MM.1S (cell line): ENCODE measurements at regions not wholly inside any gene's neighbourhood (a gene's known extent, or its start where the extent isn't known, plus 50 kb on each side); places are given as distances from the start of the nearest gene placed in this dataset.

Source experiments
- DNase-seq: peaks from one replicate; pipeline ENCODE4 v3.0.0-alpha.2; 2015
- H2AFZ ChIP-seq: fragments of 300-600 bp; sonication (generic); 2 replicates; pipeline ENCODE4 v1.6.0; 2016; ENCODE audit warnings: antibody characterized with exemption, low read length
- H3F3A ChIP-seq: fragments of 300-600 bp; sonication (generic); 2 replicates; pipeline ENCODE4 v1.6.1; 2016; ENCODE audit warnings: mild to moderate bottlenecking, antibody characterized with exemption, low read length, moderate library complexity, mixed read lengths; ENCODE audit not compliant: insufficient read depth
- H3K27ac ChIP-seq: fragments of 300-600 bp; sonication (generic); 2 replicates; pipeline ENCODE4 v1.5.1; 2016; ENCODE audit warnings: mild to moderate bottlenecking, low read length
- H3K27me3 ChIP-seq: fragments of 300-600 bp; sonication (generic); replicated peaks from 2 replicates; pipeline ENCODE4 v1.6.0; 2016; ENCODE audit warnings: low read length; ENCODE audit not compliant: insufficient read depth
- H3K36me3 ChIP-seq: fragments of 300-600 bp; sonication (generic); replicated peaks from 2 replicates; pipeline ENCODE4 v1.6.1; 2016; ENCODE audit warnings: mild to moderate bottlenecking, low read length, mixed read lengths; ENCODE audit not compliant: insufficient read depth
- H3K4me1 ChIP-seq: fragments of 300-600 bp; sonication (generic); 2 replicates; pipeline ENCODE4 v1.6.1; 2016; ENCODE audit warnings: low read length, mixed read lengths
- H3K4me2 ChIP-seq: fragments of 300-600 bp; sonication (generic); 2 replicates; pipeline ENCODE4 v1.6.0; 2016; ENCODE audit warnings: low read depth, low read length
- H3K4me3 ChIP-seq: fragments of 300-600 bp; sonication (generic); 2 replicates; pipeline ENCODE4 v1.5.1; 2016; ENCODE audit warnings: low read length, mixed read lengths
- H3K79me2 ChIP-seq: fragments of 300-600 bp; sonication (generic); 2 replicates; pipeline ENCODE4 v1.6.1; 2016; ENCODE audit warnings: mixed run types, low read length, mixed read lengths
- H3K9ac ChIP-seq: fragments of 300-600 bp; sonication (generic); 2 replicates; pipeline ENCODE4 v1.6.1; 2016; ENCODE audit warnings: low read length, mixed read lengths
- H3K9me2 ChIP-seq: fragments of 300-600 bp; sonication (generic); replicated peaks from 2 replicates; pipeline ENCODE4 v1.6.1; 2016; ENCODE audit warnings: mild to moderate bottlenecking, low read length, mixed read lengths; ENCODE audit not compliant: insufficient read depth
- H3K9me3 ChIP-seq: fragments of 300-600 bp; sonication (generic); replicated peaks from 2 replicates; pipeline ENCODE4 v1.6.1; 2016; ENCODE audit warnings: mild to moderate bottlenecking, low read length, mixed read lengths; ENCODE audit not compliant: insufficient read depth
- H4K20me1 ChIP-seq: fragments of 300-600 bp; sonication (generic); 2 replicates; pipeline ENCODE4 v1.6.1; 2016; ENCODE audit warnings: mild to moderate bottlenecking, low read length, moderate library complexity, mixed read lengths; ENCODE audit not compliant: insufficient read depth
- CTCF ChIP-seq: fragments of 300-600 bp; sonication (generic); IDR thresholded peaks from 2 replicates; pipeline ENCODE4 v1.5.1; 2016; ENCODE audit warnings: antibody characterized with exemption, low read length, mixed read lengths
- EZH2 ChIP-seq: fragments of 300-600 bp; sonication (generic); optimal IDR thresholded peaks from 2 replicates; pipeline ENCODE3; 2017; ENCODE audit warnings: low read depth, mild to moderate bottlenecking, antibody characterized with exemption, low read length, mixed read lengths
- EZH2phosphoT487 ChIP-seq: fragments of 300-600 bp; sonication (generic); IDR thresholded peaks from 2 replicates; pipeline ENCODE4 v1.6.1; 2018; ENCODE audit warnings: antibody characterized with exemption, low read length

- Histone ChIP-seq H3K4me1 (peaks cover 4% of the 10 kb centered on the region; the same call in 1 of the 2 replicates), H3K9ac (no peak overlapping the region), H3K9me3 (no peaks in the 10 kb centered on the region), H3K79me2 (no peaks in the 10 kb centered on the region), H3K4me2 (no peak overlapping the region), H3K27me3 (no peaks in the 10 kb centered on the region), H3K36me3 (no peaks in the 10 kb centered on the region), H3K4me3 (no peak overlapping the region), H3K27ac (no peak overlapping the region), H4K20me1 (no peaks in the 10 kb centered on the region), H2AFZ (no peak overlapping the region), H3F3A (no peaks in the 10 kb centered on the region), H3K9me2 (no peaks in the 10 kb centered on the region)
- TF ChIP-seq EZH2phosphoT487 (no peak), EZH2 (no peak), CTCF (no peak)
- DNase-seq: no peak
Measured at GRCh38 chrX:966396-967070, 245.9 kb downstream of the CRLF2 start.

DNA sequence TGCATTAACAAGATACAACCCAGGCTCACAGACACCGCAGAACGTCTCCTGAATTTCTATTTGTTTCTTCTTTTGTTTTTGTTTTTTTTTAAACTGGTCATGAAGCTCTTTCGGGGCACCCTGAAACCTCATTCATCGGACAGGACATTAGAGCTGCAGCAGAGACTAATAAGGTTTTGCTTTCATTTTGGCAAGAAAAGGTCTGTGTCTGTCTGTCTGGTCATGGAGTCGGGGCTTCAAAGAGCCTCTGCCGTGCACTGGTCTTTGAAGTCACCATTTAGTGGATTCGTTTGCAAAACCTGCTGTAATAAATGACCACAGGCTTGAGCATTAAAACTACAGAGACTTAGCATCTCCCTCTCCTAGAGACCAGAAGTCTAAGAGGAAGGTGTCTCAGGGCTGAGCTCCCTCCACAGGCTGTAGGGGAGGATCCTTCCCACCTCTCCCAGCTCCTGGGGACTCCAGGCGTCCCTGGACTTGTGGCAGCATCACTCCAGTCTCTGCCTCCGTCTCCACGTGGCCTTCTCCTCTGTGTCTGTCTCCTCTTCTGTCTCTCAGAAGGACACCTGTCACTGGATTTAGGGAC lies 247.5 kb downstream of the CRLF2 start:
- Histone ChIP-seq H3K79me2 (no peaks in the 10 kb centered on the region), H3K9ac (peak overlapping the region; percentile 64), H2AFZ (peak overlapping the region; percentile 92), H3K27ac (peak overlapping the region; percentile 65), H3K4me1 (peaks cover 4% of the 10 kb centered on the region; the same call in 1 of the 2 replicates), H4K20me1 (no peaks in the 10 kb centered on the region), H3K4me3 (peak overlapping the region; percentile 46), H3F3A (no peaks in the 10 kb centered on the region), H3K9me3 (no peaks in the 10 kb centered on the region), H3K9me2 (no peaks in the 10 kb centered on the region), H3K4me2 (peak overlapping the region; percentile 86), H3K27me3 (no peaks in the 10 kb centered on the region), H3K36me3 (no peaks in the 10 kb centered on the region)
- TF ChIP-seq EZH2phosphoT487: no peak
- TF ChIP-seq EZH2: no peak
- TF ChIP-seq CTCF: no peak
- DNase-seq: peak; percentile 67

GRCh38 chrX:960821-961220 lies 251.6 kb downstream of the CRLF2 start:
- DNase-seq: no peak
- Histone ChIP-seq H3K36me3 (no peaks in the 10 kb centered on the region), H3F3A (no peaks in the 10 kb centered on the region), H3K9me3 (no peaks in the 10 kb centered on the region), H3K4me1 (peaks cover 4% of the 10 kb centered on the region; the same call in 1 of the 2 replicates), H3K4me2 (no peak overlapping the region), H3K27me3 (no peaks in the 10 kb centered on the region), H3K4me3 (no peak overlapping the region), H3K27ac (no peak overlapping the region), H3K9ac (no peak overlapping the region), H4K20me1 (no peaks in the 10 kb centered on the region), H3K79me2 (no peaks in the 10 kb centered on the region), H3K9me2 (no peaks in the 10 kb centered on the region), H2AFZ (no peak overlapping the region)
- no peak for TF ChIP-seq EZH2
- no peak for TF ChIP-seq CTCF
- TF ChIP-seq EZH2phosphoT487: no peak
